ENCODE measurements at regions not wholly inside any gene's neighbourhood (a gene's known extent, or its start where the extent isn't known, plus 50 kb on each side); places are given as distances from the start of the nearest gene placed in this dataset.

- FAIRE-seq = no peak
Observed at GRCh38 chr2:240347373-240347940, 88.0 kb upstream of the GPC1 start.

GRCh38 chr2:240347949-240348500 lies 87.4 kb upstream of the GPC1 start:
- no peak for FAIRE-seq

GRCh38 chr2:240348522-240348921 lies 86.9 kb upstream of the GPC1 start:
- FAIRE-seq = no peak

DNA sequence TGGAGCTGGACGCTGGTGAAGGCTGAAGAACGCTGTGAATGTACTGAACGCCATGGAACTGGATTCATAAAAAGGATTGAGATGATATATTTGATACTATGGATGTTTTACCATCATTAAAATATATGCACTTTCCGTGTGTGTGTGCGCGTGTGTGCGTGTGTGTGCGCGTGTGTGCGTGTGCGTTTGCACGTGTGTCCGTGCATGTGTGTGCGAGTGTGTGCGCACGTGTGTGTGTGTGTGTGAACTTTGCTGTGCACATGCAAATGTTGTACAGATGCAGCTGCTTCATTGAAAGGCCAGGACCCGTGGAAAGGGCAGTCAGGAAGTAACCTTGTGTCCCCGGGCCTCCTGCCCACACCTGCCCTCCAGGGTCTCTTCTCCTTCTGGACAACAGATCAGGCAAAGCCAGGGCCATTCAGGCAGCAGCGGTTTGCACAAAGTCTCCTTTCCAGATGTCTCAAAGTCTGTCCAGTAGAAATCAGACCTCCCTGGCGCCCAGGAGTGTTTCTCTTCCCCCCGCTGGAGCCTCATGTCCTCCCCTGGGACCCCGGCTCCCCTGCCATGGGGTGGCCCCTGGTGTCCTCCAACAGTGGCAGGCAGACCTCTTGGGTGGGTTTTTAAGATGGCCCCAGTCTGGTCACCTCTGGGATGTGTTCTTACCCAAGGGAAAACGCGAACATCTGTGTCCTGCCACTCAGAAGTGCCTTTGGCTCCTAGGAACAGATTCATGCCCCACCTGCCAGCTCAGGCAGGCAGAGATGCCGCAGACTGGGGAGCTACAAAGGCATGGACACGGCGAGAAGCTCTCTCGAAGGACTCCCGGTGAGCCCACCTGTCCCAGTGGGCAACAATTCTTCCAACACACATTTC lies 86.1 kb upstream of the GPC1 start:
- FAIRE-seq = no peak

DNA sequence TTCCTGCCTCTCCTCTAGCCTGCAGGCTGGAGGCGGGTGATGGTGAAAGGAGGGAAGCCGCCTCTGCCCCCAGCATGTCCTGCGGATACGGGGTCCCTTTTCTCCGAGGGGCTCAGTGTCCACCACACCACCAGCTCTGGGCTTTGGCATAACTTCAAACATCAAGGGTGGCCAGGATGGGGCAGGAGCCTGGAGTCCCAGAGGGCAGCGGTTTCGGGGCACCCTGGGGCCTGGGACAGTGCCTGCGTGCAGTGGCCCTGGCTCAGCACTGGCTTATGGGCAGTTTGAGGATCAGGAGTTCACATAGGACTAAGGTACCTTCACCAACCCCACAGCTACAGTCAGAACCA lies 85.5 kb upstream of the GPC1 start:
- FAIRE-seq = no peak

DNA sequence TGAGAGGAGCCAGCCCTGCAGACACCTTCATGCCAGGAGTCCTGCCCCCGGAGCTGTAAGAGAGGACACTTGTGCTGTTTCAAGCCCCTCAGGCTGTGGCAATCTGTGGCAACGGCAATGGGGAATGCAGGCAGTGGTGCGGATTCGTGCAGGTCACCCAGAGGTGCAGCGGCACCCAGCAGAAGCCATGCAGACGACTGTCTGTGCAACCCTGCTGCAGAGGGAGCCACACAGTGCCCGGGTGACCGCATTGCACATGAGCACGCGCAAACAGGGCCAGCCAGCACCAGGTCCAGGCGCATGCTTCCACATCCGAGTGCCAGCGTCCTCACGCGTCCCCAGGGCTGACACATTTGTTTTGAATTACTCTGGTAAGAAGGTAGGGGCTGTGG lies 84.8 kb upstream of the GPC1 start:
- no peak for FAIRE-seq

GRCh38 chr2:240351088-240351741 lies 84.2 kb upstream of the GPC1 start:
- no peak for FAIRE-seq

- FAIRE-seq = no peak
Observed at GRCh38 chr2:240351826-240352426, 83.5 kb upstream of the GPC1 start.

DNA sequence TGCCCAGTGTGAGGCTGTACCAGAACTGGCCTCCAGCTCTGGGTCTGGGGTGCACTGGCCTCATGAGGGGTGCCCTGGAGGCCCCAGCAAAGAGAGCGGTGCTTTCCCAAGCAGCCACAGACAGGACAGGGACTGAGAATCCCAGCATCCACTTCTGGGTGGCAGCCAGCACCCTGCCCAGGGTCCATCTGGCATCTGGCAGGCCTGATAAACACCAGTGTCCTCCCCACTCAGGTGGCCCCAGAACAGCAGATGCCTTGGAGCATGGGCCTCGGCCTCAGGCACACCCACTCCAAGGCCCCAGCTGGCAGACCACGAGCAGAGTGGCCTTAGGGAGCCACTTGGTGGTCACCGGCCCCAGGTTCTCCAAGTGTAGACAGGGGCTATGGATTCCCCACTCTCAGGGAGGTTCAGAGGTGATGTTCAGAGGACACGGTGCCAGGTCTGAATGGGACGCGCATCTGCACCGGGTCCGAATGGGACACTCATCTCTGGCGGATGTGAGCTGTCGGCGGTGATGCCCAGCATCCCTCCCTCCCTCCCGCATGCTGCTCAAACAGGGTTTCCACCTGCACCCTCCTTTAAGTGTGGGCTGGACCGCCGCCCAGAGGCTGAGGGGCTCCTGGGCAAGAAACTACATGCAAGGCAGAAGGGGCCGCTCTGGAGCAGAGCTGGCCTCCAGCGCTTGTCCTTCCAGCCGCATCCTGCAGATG lies 82.2 kb upstream of the GPC1 start:
- no peak for FAIRE-seq

DNA sequence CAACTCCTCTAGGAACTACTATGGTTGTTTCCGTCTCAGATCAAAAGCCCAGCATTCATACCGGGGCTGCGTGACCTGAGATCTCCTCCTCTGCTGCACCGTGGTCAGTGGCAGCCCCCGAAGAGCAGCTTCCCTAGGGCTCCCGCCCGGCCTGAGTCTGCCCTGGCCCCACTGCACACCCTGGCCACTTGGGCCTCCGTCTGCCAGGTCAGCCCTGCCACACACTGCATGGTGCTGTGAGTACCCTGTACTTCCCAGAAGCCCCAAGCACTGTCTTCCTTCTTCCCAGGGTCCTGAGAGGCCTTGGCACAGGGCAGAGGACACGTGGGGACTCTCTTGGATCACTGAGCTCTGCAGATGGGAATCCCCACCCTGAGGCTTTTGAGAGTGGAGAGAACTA lies 81.5 kb upstream of the GPC1 start:
- FAIRE-seq = no peak

DNA sequence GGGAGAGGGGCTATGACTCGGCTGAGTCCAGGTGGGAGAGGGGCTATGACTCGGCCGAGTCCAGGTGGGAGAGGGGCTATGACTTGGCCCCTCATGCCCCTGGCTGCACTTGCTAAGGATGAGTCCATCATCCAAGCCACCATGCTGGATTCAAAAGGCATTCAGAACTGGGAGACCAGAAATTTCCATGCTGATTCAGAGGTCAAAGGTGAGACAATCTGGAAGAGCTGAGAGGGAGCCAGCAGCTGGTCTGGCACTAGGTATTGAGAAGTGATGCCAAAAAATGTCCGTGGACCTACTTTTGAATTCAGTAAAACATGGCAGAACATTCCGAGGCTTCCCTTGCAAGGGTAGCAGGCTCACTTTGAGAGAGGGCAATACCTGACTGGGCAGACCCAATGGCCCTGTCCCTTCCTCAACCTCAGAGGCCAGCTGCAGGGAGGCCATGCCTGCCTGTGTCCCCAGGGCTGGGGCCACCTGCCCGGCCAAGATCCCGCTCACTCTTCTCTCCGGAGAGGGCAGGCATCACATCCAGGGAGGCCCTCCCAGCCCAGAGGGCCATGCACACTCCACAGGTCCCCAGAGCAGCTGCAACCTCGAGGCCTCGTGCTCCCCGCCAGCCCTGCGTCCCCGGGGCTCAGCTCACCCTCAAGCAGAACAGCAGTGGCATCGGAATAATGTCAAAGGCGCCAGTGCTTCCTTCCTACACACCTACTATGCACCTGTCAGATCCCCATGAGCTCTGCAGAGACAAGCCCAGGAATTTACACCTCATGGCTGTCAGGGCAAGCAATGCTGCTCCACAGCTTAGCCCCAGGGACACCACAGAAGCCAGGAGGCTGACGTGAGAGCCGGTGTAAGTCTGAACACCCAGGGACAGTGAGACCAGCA lies 80.2 kb upstream of the GPC1 start:
- FAIRE-seq = no peak

- no peak for FAIRE-seq
Observed at GRCh38 chr2:240355962-240356361, 79.5 kb upstream of the GPC1 start.

DNA sequence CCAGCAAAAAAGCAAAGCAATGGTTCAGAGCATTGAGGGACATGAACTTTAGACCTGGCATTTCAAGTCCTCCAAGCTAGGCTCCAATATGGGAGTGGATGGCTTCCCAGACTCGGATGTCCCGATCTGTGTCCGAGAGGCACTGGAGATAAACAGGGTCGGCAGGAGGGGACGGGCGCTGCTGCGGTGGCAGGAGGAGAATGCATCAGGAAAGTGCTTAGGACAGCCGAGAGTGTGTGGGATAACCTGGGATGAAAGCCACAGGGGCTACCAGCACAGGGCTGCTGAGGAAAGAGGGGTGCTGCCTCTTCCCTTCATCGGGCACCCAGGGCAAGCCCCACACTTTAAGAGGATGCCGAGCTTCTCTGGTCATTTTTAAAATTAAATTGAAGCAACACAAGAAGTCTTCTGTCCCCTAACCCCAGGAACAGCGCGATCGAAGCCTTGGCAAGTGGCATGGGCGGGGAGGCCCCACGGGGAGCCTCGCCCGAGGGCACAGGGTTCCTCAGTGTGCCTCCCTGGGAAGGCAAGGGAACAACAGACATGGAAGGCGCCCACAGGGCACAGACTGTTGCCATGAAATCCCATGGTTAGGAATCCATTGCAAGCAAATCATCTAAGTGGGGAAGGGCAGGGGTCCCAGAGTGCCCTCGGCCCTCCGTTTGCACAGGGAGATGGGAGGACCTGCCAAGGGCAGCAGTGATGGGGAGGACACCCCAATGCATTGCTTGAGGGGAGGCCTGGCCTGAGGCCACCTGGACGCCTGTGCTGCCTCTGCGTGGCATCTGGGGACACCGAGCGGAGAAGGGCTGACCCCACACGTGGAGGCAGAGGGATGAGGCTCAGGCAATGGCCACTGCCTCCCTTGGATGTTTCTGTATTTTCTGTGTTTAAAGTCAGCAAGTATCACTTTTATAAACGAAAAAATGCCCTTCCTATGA lies 78.5 kb upstream of the GPC1 start:
- FAIRE-seq = no peak

DNA sequence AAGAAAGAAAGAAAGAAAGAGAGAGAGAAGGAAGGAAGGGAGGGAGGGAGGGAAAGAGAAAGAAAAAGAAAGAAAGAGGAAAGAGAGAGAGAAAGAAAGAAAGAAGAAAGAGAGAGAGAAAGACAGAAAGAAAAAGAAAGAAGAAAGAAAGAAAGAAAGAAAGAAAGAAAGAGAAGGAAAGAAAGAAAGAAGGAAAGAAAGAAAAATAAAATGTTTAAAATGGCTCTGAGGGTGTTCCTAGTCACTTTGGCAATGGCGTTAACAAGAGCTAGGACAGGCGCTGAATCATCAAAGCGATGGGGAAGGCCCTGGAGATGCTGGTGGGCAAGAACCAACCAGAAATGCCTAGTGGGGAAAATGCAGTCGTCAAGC lies 77.8 kb upstream of the GPC1 start:
- FAIRE-seq = no peak

DNA sequence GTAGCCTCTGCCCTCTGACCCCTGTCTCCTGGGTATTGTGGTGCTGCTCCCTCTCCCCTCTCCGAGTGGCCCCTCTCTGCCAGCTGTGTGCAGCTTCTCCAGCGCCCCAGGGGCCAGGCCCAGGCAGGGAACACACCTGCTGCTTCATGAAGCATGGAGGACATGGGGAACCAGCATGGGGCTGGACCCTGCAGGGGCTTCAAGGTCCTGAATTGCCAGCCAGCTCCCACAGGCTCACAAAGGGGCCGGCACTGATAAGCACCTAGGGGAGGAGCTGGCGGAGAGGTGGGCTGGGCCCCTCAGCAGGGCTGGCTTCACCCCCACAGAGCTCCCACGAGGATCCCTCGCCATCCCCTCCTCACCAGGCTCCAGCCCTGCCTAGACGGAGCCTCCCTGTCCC lies 77.4 kb upstream of the GPC1 start:
- no peak for FAIRE-seq

GRCh38 chr2:240358821-240359397 lies 76.6 kb upstream of the GPC1 start:
- no peak for FAIRE-seq

DNA sequence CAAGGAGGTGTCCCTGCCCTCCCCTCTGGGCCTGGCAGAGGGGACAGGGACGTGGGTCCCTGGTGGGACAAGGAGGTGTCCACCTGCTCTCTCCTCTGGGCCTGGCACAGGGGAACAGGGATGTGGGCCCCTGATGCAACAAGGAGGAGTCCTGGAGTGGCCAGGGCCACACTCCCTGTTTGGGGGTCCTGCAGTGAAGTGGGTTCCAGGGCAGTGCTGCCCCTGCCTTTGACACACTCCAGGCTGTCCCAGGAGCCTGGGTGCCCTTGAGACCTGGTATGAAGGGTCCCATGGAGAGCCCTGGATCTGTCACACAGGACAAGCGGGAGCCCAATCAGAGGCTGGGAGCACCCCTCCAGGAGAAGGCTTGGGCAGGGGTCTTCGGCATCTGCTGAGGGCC lies 75.8 kb upstream of the GPC1 start:
- no peak for FAIRE-seq

- FAIRE-seq = no peak
Observed at GRCh38 chr2:240360645-240361475, 74.6 kb upstream of the GPC1 start.

GRCh38 chr2:240362216-240362755 lies 73.2 kb upstream of the GPC1 start:
- FAIRE-seq = no peak
